OCI-LY7 (cell line): ENCODE measurements at regions not wholly inside any gene's neighbourhood (a gene's known extent, or its start where the extent isn't known, plus 50 kb on each side); places are given as distances from the start of the nearest gene placed in this dataset.

Experiments used
- BruUV-seq: library from RNA; stranded (reverse); fragments of 400-500 nt; replicated peaks from 2 replicates; lab custom pipeline; 2021; lab: Mats Ljungman, UMichigan
- CTCF ChIA-PET: fragments of 300-600 bp; sonication (Branson Sonifier 250); formaldehyde crosslinking; loops from one replicate; lab custom pipeline; 2022; ENCODE audit warnings: antibody characterized with exemption; ENCODE audit not compliant: unreplicated experiment; lab: Charles Lee
- POLR2A ChIA-PET: fragments of 300-600 bp; sonication (Branson Sonifier 250); formaldehyde crosslinking; loops from one replicate; lab custom pipeline; 2022; ENCODE audit warnings: antibody characterized with exemption; lab: Charles Lee
- DNase-seq: peaks from one replicate; pipeline ENCODE4 v3.0.0-alpha.2; 2015; ENCODE audit warnings: low spot score
- H2AFZ ChIP-seq: fragments of 200-600 bp; sonication (generic), shearing (Covaris generic); 2 replicates; pipeline ENCODE4 v1.6.1; 2014; ENCODE audit warnings: mild to moderate bottlenecking, antibody characterized with exemption, low read length, moderate library complexity
- H3K27ac ChIP-seq: fragments of 200-600 bp; sonication (generic); 2 replicates; pipeline ENCODE4 v1.5.1; 2014; ENCODE audit warnings: mixed run types, low read depth, mild to moderate bottlenecking, moderate library complexity, low read length, inconsistent platforms; ENCODE audit not compliant: poor library complexity, severe bottlenecking
- H3K36me3 ChIP-seq: fragments of 200-600 bp; sonication (generic); 2 replicates; pipeline ENCODE4 v1.6.1; 2014; ENCODE audit warnings: mild to moderate bottlenecking, antibody characterized with exemption, low read length, moderate library complexity, mixed read lengths; ENCODE audit not compliant: insufficient read depth
- H3K4me1 ChIP-seq: fragments of 200-600 bp; sonication (generic); 2 replicates; pipeline ENCODE4 v1.5.1; 2014; ENCODE audit warnings: mild to moderate bottlenecking, low read length; ENCODE audit not compliant: insufficient read depth, poor library complexity, severe bottlenecking
- H3K4me2 ChIP-seq: fragments of 200-600 bp; sonication (generic); 2 replicates; pipeline ENCODE4 v1.6.1; 2014; ENCODE audit warnings: mild to moderate bottlenecking, low read length
- H3K4me3 ChIP-seq: fragments of 200-600 bp; sonication (generic); 2 replicates; pipeline ENCODE4 v1.5.1; 2014; ENCODE audit warnings: mild to moderate bottlenecking, low read depth, low read length; ENCODE audit not compliant: poor library complexity, severe bottlenecking
- H3K79me2 ChIP-seq: fragments of 200-600 bp; sonication (generic); 2 replicates; pipeline ENCODE4 v1.6.1; 2016; ENCODE audit warnings: low read depth, mild to moderate bottlenecking, low read length, moderate library complexity, mixed read lengths; ENCODE audit not compliant: insufficient read depth
- H3K9me2 ChIP-seq: fragments of 200-600 bp; sonication (generic); 2 replicates; pipeline ENCODE4 v1.6.1; 2016; ENCODE audit warnings: mild to moderate bottlenecking, low read length, mixed read lengths; ENCODE audit not compliant: insufficient read depth
- H3K9me3 ChIP-seq: fragments of 200-600 bp; sonication (generic); 2 replicates; pipeline ENCODE4 v1.6.1; 2014; ENCODE audit warnings: mild to moderate bottlenecking, mixed run types, low read length, mixed read lengths
- H4K20me1 ChIP-seq: fragments of 200-600 bp; sonication (generic); 2 replicates; pipeline ENCODE4 v1.6.1; 2014; ENCODE audit warnings: mild to moderate bottlenecking, antibody characterized with exemption, low read length, moderate library complexity, mixed read lengths; ENCODE audit not compliant: insufficient read depth
- EZH2phosphoT487 ChIP-seq: fragments of 200-600 bp; sonication (generic); IDR thresholded peaks from 2 replicates; pipeline ENCODE4 v1.6.1; 2018; ENCODE audit warnings: low read depth, borderline replicate concordance, mild to moderate bottlenecking, mixed run types, antibody characterized with exemption, low read length, moderate library complexity, mixed read lengths
- intact Hi-C: fragments of 100-400 bp; cut with micrococcal nuclease; formaldehyde crosslinking; loops from one replicate; pipeline ENCODE4 v1.10.0; 2022; ENCODE audit not compliant: unreplicated experiment
- TF ChIP-seq, protein P1 (sequence below): fragments of 200-600 bp; sonication (generic); conservative IDR thresholded peaks from 2 replicates; pipeline ENCODE4 v1.5.1; 2014; ENCODE audit warnings: mild to moderate bottlenecking, antibody characterized with exemption, low read length, moderate library complexity, mixed read lengths

DNA sequence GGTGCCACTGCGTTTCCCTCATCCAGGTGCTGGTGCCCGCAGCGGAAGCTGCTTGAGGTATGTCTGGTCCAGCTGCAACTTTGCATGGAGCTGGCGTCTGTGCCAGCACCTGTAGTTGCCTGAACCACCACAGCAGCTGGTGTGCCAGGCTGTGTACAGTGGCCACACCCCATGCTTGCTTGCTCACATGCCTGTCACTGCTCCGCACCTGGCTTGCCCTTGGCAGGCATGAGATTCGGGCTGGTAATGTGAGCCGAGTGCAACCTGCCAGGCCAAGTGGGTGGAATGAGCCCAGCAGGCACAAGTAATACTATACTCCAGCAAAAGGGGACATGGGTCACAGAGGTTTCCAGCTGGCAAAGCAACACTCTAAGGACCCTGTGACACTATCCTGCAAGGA, 1123.3 kb upstream of the ACVR2A start:
- no peaks in the 10 kb centered on the region for H3K9me3 ChIP-seq
- no peak overlapping the region for H2AFZ ChIP-seq
- intact Hi-C loops, result no loop called here
- no TSS peak for BruUV-seq
- ChIA-PET POLR2A (no interaction called here), CTCF (no interaction called here)
- no peak overlapping the region for H3K4me2 ChIP-seq
- no peaks in the 10 kb centered on the region for H3K9me2 ChIP-seq
- H3K4me3 ChIP-seq, result no peak overlapping the region
- no peaks in the 10 kb centered on the region for H3K4me1 ChIP-seq
- H4K20me1 ChIP-seq, result no peaks in the 10 kb centered on the region
- no peak for TF ChIP-seq EZH2phosphoT487
- TF ChIP-seq, protein P1, sequence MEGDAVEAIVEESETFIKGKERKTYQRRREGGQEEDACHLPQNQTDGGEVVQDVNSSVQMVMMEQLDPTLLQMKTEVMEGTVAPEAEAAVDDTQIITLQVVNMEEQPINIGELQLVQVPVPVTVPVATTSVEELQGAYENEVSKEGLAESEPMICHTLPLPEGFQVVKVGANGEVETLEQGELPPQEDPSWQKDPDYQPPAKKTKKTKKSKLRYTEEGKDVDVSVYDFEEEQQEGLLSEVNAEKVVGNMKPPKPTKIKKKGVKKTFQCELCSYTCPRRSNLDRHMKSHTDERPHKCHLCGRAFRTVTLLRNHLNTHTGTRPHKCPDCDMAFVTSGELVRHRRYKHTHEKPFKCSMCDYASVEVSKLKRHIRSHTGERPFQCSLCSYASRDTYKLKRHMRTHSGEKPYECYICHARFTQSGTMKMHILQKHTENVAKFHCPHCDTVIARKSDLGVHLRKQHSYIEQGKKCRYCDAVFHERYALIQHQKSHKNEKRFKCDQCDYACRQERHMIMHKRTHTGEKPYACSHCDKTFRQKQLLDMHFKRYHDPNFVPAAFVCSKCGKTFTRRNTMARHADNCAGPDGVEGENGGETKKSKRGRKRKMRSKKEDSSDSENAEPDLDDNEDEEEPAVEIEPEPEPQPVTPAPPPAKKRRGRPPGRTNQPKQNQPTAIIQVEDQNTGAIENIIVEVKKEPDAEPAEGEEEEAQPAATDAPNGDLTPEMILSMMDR, result no peak
- no peak overlapping the region for H3K27ac ChIP-seq
- no peaks in the 10 kb centered on the region for H3K79me2 ChIP-seq
- no peaks in the 10 kb centered on the region for H3K36me3 ChIP-seq
- DNase-seq, result no peak

DNA sequence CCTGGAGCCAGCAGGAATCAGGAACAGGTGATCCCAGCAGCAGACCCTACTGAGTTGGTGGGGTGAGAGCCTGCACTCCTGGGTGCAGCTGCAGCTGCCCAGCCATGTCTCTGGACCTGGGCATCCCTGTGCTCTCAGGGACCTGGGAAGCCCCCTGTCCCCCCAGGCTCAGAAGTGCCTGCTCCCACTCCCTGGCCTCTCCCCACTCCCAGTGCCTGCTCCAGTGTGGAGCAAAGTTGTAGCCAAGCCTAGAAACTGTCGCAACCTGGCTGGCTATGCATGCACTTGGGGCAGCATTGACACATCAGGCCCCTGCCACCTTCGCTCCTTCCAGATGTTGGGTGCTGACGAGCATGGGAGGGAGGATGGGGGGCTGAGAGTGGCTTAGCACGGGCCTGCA, 1124.7 kb upstream of the ACVR2A start:
- POLR2A ChIA-PET, result interaction anchor here (0.6 kb wide), 1 partner anchor 618 kb away, joined by 11 read pairs; no protein-coding TSS in a partner anchor
- intact Hi-C loops, result no loop called here
- CTCF ChIA-PET, result no interaction called here

DNA sequence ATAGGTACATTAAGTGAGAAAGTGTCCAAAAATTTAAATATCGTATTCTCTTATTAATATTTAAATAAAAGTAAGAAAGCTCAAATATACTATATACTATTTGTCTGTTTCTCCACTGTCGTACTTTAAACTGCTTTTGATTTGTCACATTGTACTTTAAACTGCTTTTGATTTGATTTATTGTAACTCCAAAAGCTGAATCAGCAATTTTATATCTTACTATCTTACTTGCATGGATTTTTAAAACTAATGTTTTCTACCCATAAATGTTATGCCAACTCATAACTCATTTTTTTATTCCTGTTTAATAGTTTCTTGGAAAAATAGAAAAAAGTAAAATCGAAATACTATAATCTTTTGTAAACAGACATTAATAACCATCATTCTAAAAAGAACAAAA, 1128.2 kb upstream of the ACVR2A start:
- Histone ChIP-seq H3K4me2 (no peak overlapping the region), H4K20me1 (no peaks in the 10 kb centered on the region), H3K27ac (no peak overlapping the region), H3K4me1 (no peaks in the 10 kb centered on the region), H3K9me2 (0 out of 2 replicates have a peak, but pooled peaks cover 4% of the 10 kb centered on the region), H3K9me3 (no peaks in the 10 kb centered on the region), H3K79me2 (no peaks in the 10 kb centered on the region), H3K36me3 (no peaks in the 10 kb centered on the region), H3K4me3 (no peak overlapping the region), H2AFZ (no peak overlapping the region)
- POLR2A ChIA-PET, result interaction anchor here (0.6 kb wide), 1 partner anchor 30 kb away, joined by 3 read pairs; no protein-coding TSS in a partner anchor
- TF ChIP-seq, protein P1, result no peak
- no peak for TF ChIP-seq EZH2phosphoT487
- DNase-seq, result no peak
- intact Hi-C loops, result no loop called here
- CTCF ChIA-PET, result no interaction called here
- no TSS peak for BruUV-seq

More for the DNA sequence above, 1124.7 kb upstream of the ACVR2A start:
- H3K4me1 ChIP-seq, result no peaks in the 10 kb centered on the region
- no peak for TF ChIP-seq EZH2phosphoT487
- TF ChIP-seq, protein P1, result no peak
- DNase-seq, result no peak
- no peak overlapping the region for H3K4me3 ChIP-seq
- no peaks in the 10 kb centered on the region for H4K20me1 ChIP-seq
- H3K79me2 ChIP-seq, result no peaks in the 10 kb centered on the region
- H3K27ac ChIP-seq, result no peak overlapping the region
- H3K36me3 ChIP-seq, result no peaks in the 10 kb centered on the region
- 0 out of 2 replicates have a peak, but pooled peaks cover 4% of the 10 kb centered on the region for H3K9me2 ChIP-seq
- H3K9me3 ChIP-seq, result no peaks in the 10 kb centered on the region
- no peak overlapping the region for H2AFZ ChIP-seq
- no TSS peak for BruUV-seq
- no peak overlapping the region for H3K4me2 ChIP-seq
